GM21526 (cell line): ENCODE measurements at regions not wholly inside any gene's neighbourhood (a gene's known extent, or its start where the extent isn't known, plus 50 kb on each side); places are given as distances from the start of the nearest gene placed in this dataset.
"Not testable (repeated sequence)": the region's sequence is repeated elsewhere in the genome, so short reads cannot be mapped to it uniquely, and the experiment has no call there.

ENCODE experiments used
- ATAC-seq: cut with Tn5 transposase; IDR thresholded peaks from one replicate; pipeline ENCODE4 v1.9.1; 2021; ENCODE audit warnings: moderate library complexity; ENCODE audit not compliant: unreplicated experiment, low FRiP score

GRCh38 chr2:124967325-124967724 lies 942.2 kb downstream of the CNTNAP5 start:
- ATAC-seq = no peak

- no peak for ATAC-seq
Measured at GRCh38 chr2:124970030-124970429, 944.9 kb downstream of the CNTNAP5 start.

GRCh38 chr2:124973396-124973795 lies 948.3 kb downstream of the CNTNAP5 start:
- no peak for ATAC-seq

- no peak for ATAC-seq
Measured at GRCh38 chr2:124975224-124975623, 950.1 kb downstream of the CNTNAP5 start.

GRCh38 chr2:124975648-124976047 lies 950.6 kb downstream of the CNTNAP5 start:
- no peak for ATAC-seq

- ATAC-seq = no peak
Measured at GRCh38 chr2:124978597-124978996, 953.5 kb downstream of the CNTNAP5 start.

GRCh38 chr2:124983595-124983994 lies 958.5 kb downstream of the CNTNAP5 start:
- ATAC-seq = no peak

GRCh38 chr2:124985270-124985669 lies 960.2 kb downstream of the CNTNAP5 start:
- ATAC-seq = no peak

- no peak for ATAC-seq
Measured at GRCh38 chr2:124986136-124986535, 961.0 kb downstream of the CNTNAP5 start.

- not testable (repeated sequence) for ATAC-seq
Measured at GRCh38 chr2:124986870-124987269, 961.8 kb downstream of the CNTNAP5 start.

- ATAC-seq = not testable (repeated sequence)
Measured at GRCh38 chr2:124987436-124987835, 962.3 kb downstream of the CNTNAP5 start.

GRCh38 chr2:124988111-124988510 lies 963.0 kb downstream of the CNTNAP5 start:
- ATAC-seq = no peak

- ATAC-seq = no peak
Measured at GRCh38 chr2:124988794-124989193, 963.7 kb downstream of the CNTNAP5 start.

- no peak for ATAC-seq
Measured at GRCh38 chr2:124993809-124994208, 968.7 kb downstream of the CNTNAP5 start.

GRCh38 chr2:124995185-124995912 lies 970.3 kb downstream of the CNTNAP5 start:
- ATAC-seq = no peak

- no peak for ATAC-seq
Measured at GRCh38 chr2:124996406-124996805, 971.3 kb downstream of the CNTNAP5 start.

- ATAC-seq = no peak
Measured at GRCh38 chr2:124999906-125000305, 974.8 kb downstream of the CNTNAP5 start.

GRCh38 chr2:125004106-125004800 lies 979.2 kb downstream of the CNTNAP5 start:
- no peak for ATAC-seq

- ATAC-seq = no peak
Measured at GRCh38 chr2:125006676-125007075, 981.6 kb downstream of the CNTNAP5 start.

GRCh38 chr2:125028721-125029120 lies 1003.6 kb downstream of the CNTNAP5 start:
- not testable (repeated sequence) for ATAC-seq

- no peak for ATAC-seq
Measured at GRCh38 chr2:125033871-125034270, 1008.8 kb downstream of the CNTNAP5 start.

GRCh38 chr2:125037135-125037653 lies 1012.1 kb downstream of the CNTNAP5 start:
- no peak for ATAC-seq
